Spleen (tissue), 11 donors: ENCODE measurements at regions not wholly inside any gene's neighbourhood (a gene's known extent, or its start where the extent isn't known, plus 50 kb on each side); places are given as distances from the start of the nearest gene placed in this dataset.

Experiments used
- DNase-seq: peaks from one replicate; pipeline ENCODE4 v3.0.0-alpha.2; 2020
- H3K27ac ChIP-seq, 8 donors: fragments of 200-600 bp; sonication (generic) in 7 of 8; 1 replicate in 4 of 8; 2 replicates in 4 of 8; pipeline versions ENCODE4 v1.5.0 to v1.8.0; 2016 to 2021; ENCODE audit warnings: inconsistent platforms in 4 of 8, mild to moderate bottlenecking in 4 of 8, moderate library complexity in 1 of 8
- H3K27me3 ChIP-seq, 7 donors: fragments of 200-600 bp; sonication (generic) in 6 of 7; replicated peaks in 1 of 7; 1 replicate in 4 of 7; 2 replicates in 3 of 7; pipeline versions ENCODE4 v1.5.0 to v1.8.0; 2016 to 2021; ENCODE audit warnings: inconsistent platforms in 3 of 7, mild to moderate bottlenecking in 1 of 7
- H3K36me3 ChIP-seq, 6 donors: fragments of 200-600 bp; sonication (generic) in 5 of 6; 1 replicate in 4 of 6; 2 replicates in 2 of 6; pipeline versions ENCODE4 v1.5.0 to v1.8.0; 2016 to 2021; ENCODE audit warnings: inconsistent platforms in 2 of 6
- H3K4me1 ChIP-seq, 6 donors: fragments of 200-600 bp; sonication (generic) in 5 of 6; 1 replicate in 3 of 6; 2 replicates in 3 of 6; pipeline versions ENCODE4 v1.5.0 to v1.8.0; 2016 to 2021; ENCODE audit warnings: inconsistent platforms in 3 of 6
- H3K4me3 ChIP-seq, 8 donors: fragments of 200-600 bp; sonication (generic) in 7 of 8; 1 replicate in 4 of 8; 2 replicates in 4 of 8; pipeline versions ENCODE4 v1.5.0 to v1.8.0; 2016 to 2021; ENCODE audit warnings: inconsistent platforms in 4 of 8, mild to moderate bottlenecking in 4 of 8, moderate library complexity in 2 of 8
- H3K9me3 ChIP-seq, 8 donors: fragments of 200-600 bp; sonication (generic) in 7 of 8; 1 replicate in 4 of 8; 2 replicates in 4 of 8; pipeline versions ENCODE4 v1.5.0 to v1.8.0; 2016 to 2021; ENCODE audit warnings: inconsistent platforms in 4 of 8
- CTCF ChIP-seq, 11 experiments: fragments of 200-600 bp in 7 of 11; fragments of 450-650 bp in 4 of 11; sonication (generic) in 4 of 11; IDR thresholded peaks in 8 of 11; conservative IDR thresholded peaks in 3 of 11; 1 replicate in 7 of 11; 2 replicates in 4 of 11; pipeline versions ENCODE4 v1.4.0 to v1.8.0; 2016 to 2021; ENCODE audit warnings: antibody characterized with exemption in 11 of 11, inconsistent platforms in 4 of 11, mild to moderate bottlenecking in 1 of 11
- POLR2A ChIP-seq, 3 donors: fragments of 450-650 bp; IDR thresholded peaks; one replicate each; pipeline ENCODE4 v1.5.1; 2017; ENCODE audit warnings: antibody characterized with exemption in 3 of 3, mild to moderate bottlenecking in 1 of 3
- POLR2AphosphoS5 ChIP-seq, 3 donors: sonication (generic); formaldehyde crosslinking; IDR thresholded peaks; one replicate each; pipeline ENCODE4 v1.5.1; 2017; ENCODE audit warnings: antibody characterized with exemption in 3 of 3
- WGBS, 5 donors: extraction: QIAGEN DNeasy Blood & Tissue Kit in 3 of 5; methylation state at CpG; one replicate each; pipeline versions ENCODE4 v1.1.5 to v1.1.7; 2013 to 2018; 5-methylcytosine and 5-hydroxymethylcytosine counted together
- intact Hi-C: fragments of 100-400 bp; cut with DNase I; formaldehyde crosslinking; loops from one replicate; pipeline ENCODE4 v1.15.0; 2023; ENCODE audit warnings: low total_unique reads
- donor health status: healthy with polysubstance abuse.
- donor health status: DM: no; HTN: no; CAD: no; lungs with moderate emphysema.
- donor health status: DM: no; HTN: no; CAD: no.
- donor health status: Bipolar disorder and iron deficiency.
- donor health status: healthy.
- donor health status: DM: no; HTN: no; CAD: no.
- donor health status: DM: yes; HTN: yes; CAD: no.

GRCh38 chr13:44093607-44094564 lies 214.2 kb downstream of the LACC1 start:
- no peaks in the 10 kb centered on the region for H3K27me3 ChIP-seq
- DNase-seq: no peak
- H3K4me1 ChIP-seq: peaks cover 0 to 8% (median 0%) of the 10 kb centered on the region in 6 donors
- TF ChIP-seq POLR2A (IDR thresholded peaks at IDR 0.05) (no peak), CTCF (IDR thresholded peaks at IDR 0.05 in 8 of 11, conservative IDR thresholded peaks at IDR 0.05 in 3 of 11) (no peak), POLR2AphosphoS5 (IDR thresholded peaks at IDR 0.05) (no peak)
- no peaks in the 10 kb centered on the region for H3K9me3 ChIP-seq
- WGBS, 5 donors: 79 to 85% (median 81%) methylated on average over 4 of the region's 4 CpGs
- no peak overlapping the region for H3K27ac ChIP-seq
- intact Hi-C loops: no loop called here
- H3K4me3 ChIP-seq: no peak overlapping the region
- H3K36me3 ChIP-seq: no peaks in the 10 kb centered on the region

GRCh38 chr13:44096901-44097300 lies 217.2 kb downstream of the LACC1 start:
- intact Hi-C loops: no loop called here
- H3K27me3 ChIP-seq: no peaks in the 10 kb centered on the region

GRCh38 chr13:44098559-44098958 lies 218.9 kb downstream of the LACC1 start:
- Histone ChIP-seq H3K4me3 (no peak overlapping the region), H3K4me1 (no peaks in the 10 kb centered on the region), H3K36me3 (no peaks in the 10 kb centered on the region), H3K27me3 (peaks cover 0 to 2% (median 0%) of the 10 kb centered on the region in 7 donors), H3K27ac (no peak overlapping the region), H3K9me3 (peaks cover 0 to 21% (median 16%) of the 10 kb centered on the region in 8 donors)
- WGBS, 5 donors: 91 to 97% (median 93%) methylated on average over 2 of the region's 2 CpGs
- intact Hi-C loops: no loop called here
- no peak for DNase-seq
- TF ChIP-seq POLR2A (IDR thresholded peaks at IDR 0.05) (no peak), CTCF (IDR thresholded peaks at IDR 0.05 in 8 of 11, conservative IDR thresholded peaks at IDR 0.05 in 3 of 11) (no peak)

More at GRCh38 chr13:44096901-44097300, 217.2 kb downstream of the LACC1 start:
- no peak overlapping the region for H3K4me3 ChIP-seq
- no peaks in the 10 kb centered on the region for H3K36me3 ChIP-seq
- DNase-seq: no peak
- TF ChIP-seq POLR2AphosphoS5 (IDR thresholded peaks at IDR 0.05) (no peak), POLR2A (IDR thresholded peaks at IDR 0.05) (no peak), CTCF (IDR thresholded peaks at IDR 0.05 in 8 of 11, conservative IDR thresholded peaks at IDR 0.05 in 3 of 11) (no peak)
- H3K4me1 ChIP-seq: no peaks in the 10 kb centered on the region
- peaks cover 0 to 11% (median 7%) of the 10 kb centered on the region in 8 donors for H3K9me3 ChIP-seq
- no peak overlapping the region for H3K27ac ChIP-seq

- no peaks in the 10 kb centered on the region for H3K4me1 ChIP-seq
- WGBS, 5 donors: 42 to 77% (median 49%) methylated on average over 2 of the region's 2 CpGs
These were observed 221.8 kb downstream of the LACC1 start for GRCh38 chr13:44101347-44102083.

More at GRCh38 chr13:44101347-44102083, 221.8 kb downstream of the LACC1 start:
- Histone ChIP-seq H3K36me3 (no peaks in the 10 kb centered on the region), H3K9me3 (peaks cover 0 to 21% (median 16%) of the 10 kb centered on the region in 8 donors), H3K4me3 (no peak overlapping the region), H3K27me3 (peaks cover 0 to 2% (median 0%) of the 10 kb centered on the region in 7 donors), H3K27ac (no peak overlapping the region)
- TF ChIP-seq CTCF (IDR thresholded peaks at IDR 0.05 in 8 of 11, conservative IDR thresholded peaks at IDR 0.05 in 3 of 11) (no peak), POLR2A (IDR thresholded peaks at IDR 0.05) (no peak), POLR2AphosphoS5 (IDR thresholded peaks at IDR 0.05) (no peak)
- intact Hi-C loops: no loop called here
- no peak for DNase-seq
